ENCODE measurements at regions not wholly inside any gene's neighbourhood (a gene's known extent, or its start where the extent isn't known, plus 50 kb on each side); places are given as distances from the start of the nearest gene placed in this dataset.

GRCh38 chr2:56693501-56693900 lies 509.7 kb downstream of the CCDC85A start:
- TF ChIP-seq CTCF (IDR thresholded peaks at IDR 0.05; ENCODE audit: low read length) (no peak), EZH2 (optimal IDR thresholded peaks at IDR 0.05; ENCODE audit: low read depth, low read length) (no peak)
